ENCODE measurements at regions not wholly inside any gene's neighbourhood (a gene's known extent, or its start where the extent isn't known, plus 50 kb on each side); places are given as distances from the start of the nearest gene placed in this dataset.
"Not testable (repeated sequence)": the region's sequence is repeated elsewhere in the genome, so short reads cannot be mapped to it uniquely, and the experiment has no call there.

DNA sequence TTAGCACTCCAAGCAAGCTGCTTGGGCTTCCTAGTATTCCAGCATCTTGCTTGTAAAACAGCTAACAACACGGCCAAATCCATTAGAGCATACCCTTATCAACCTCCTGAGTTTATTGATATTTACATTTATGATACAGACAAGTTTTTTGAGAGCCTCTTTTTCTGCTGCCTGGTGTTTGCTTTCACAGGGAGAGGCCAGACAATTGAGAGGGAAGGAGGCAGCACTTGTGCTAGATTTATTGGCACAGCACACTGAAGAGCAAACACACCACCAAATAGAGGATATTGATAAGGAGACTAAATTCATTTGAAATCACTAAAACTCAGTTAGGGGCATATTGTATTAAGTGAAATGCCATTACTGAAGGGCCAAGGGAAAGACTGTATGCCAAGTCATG lies 1142.3 kb upstream of the FANCL start:
- DNase-seq = no peak

DNA sequence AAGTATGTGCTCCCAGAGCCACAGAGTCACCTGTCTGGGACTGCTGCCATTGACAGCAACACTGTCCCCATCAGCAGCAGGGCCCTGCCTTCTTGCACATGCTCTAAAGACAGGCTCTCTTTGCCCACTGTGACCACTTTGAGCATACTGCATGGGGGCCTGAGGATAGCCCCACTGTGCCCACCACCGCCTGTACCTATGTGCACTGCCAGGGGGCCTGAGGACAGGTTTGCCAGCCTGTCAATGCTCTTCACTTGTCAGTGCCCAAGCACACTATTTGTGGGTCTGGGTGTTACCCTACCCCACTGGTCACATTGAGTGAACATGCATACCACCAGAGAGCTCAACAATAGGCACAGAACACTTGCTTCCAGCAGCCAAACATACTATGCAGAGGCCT lies 1137.0 kb upstream of the FANCL start:
- DNase-seq = no peak

DNA sequence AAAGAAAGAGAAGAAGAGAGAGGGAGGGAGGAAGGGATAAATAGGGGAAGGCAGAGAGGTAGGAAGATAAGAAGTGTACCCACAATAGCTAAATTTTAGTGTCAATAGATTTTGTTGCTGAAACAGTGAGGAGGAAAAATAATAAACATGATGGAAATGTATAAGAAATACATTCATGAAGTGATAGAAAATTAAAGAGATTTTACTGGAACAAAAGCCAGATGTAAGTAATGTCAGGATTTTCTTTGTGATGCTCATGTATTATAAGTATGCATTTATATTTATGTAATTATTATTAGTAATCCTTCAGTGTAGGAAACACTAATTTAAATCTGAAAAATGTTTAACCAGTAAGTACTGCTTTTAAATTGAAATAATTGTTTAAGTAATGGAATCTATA lies 1125.2 kb upstream of the FANCL start:
- DNase-seq = no peak

DNA sequence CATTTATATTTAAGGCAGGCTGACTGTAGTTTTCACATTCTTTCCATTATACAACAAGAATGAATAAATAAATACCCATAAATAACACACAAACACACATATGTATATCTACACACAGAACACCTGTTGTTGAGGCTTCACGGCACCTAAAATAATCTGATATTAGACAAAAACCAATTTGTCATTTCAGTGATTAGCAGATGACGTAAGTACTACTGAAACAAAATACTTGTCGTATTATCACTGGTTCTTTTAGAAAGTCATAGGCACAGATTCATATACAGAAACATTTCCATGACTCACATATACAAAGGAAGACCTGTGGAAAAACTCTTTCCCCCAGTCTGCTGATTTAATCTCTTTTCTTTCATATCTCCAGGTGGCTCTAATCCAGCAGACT lies 1113.4 kb upstream of the FANCL start:
- DNase-seq = no peak

DNA sequence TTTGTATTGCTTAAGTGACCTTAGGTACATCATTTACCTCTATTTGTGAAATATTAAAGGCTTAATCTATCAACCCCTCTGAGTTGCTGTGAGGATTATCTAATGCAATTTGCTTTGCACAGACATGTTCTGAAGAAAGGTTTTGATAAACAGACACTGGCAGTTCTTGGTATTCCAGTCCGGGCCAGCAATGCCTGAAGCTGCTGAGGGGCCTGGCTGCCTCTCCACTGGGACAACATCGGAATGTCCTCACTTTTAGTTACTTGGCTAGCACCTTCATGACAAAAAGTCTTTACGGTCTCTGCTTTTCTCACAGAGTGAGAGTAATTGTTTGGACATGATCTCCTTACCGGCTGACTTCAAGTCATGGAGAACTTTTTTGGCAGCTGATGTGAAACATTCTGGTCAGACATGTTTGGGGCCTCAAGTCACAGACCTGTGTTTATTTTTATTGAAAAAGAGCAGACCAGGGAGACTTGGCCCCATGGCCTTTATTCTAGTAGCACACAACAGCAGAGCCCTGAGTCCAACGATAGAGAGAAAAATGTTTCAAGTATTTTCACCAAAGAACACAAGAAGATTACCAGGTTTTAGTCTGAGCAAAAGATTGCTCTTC lies 1112.3 kb upstream of the FANCL start:
- no peak for DNase-seq

DNA sequence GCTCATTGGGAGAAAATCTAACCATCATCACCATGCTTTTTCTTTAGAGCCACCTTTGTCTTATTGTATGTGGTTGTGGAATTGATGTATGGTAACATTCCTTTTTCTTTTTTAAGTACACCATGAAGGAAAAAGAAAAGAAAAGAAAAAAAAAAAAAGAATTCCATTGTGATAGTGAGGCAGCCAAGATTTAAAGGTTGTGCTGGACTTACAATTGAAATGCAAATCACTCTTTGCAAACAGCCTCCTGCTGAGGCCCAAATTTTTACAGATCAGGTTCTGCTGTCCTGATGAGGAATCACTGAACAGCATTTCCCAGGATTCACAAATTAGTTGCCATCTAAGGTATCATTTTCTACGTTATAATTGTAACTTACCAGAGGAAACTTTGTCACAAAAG lies 1101.0 kb upstream of the FANCL start:
- no peak for DNase-seq

DNA sequence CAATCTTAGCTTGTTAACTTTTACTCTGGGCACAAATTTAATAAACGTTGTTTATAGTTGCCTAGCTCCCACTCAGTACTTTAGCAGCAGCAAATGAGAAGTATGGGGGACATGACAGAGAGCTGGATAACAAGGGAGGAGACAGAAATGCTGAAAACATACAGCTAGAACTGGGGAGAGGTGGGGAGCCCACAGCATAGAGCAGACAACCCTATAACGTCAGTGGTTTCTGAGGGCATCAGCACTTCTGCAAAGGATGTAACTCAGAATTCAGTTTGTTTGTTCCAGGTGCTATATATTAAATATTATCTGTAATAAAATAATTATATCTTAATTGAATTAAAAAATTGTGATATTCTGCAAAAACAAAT lies 1098.7 kb upstream of the FANCL start:
- DNase-seq = no peak

DNA sequence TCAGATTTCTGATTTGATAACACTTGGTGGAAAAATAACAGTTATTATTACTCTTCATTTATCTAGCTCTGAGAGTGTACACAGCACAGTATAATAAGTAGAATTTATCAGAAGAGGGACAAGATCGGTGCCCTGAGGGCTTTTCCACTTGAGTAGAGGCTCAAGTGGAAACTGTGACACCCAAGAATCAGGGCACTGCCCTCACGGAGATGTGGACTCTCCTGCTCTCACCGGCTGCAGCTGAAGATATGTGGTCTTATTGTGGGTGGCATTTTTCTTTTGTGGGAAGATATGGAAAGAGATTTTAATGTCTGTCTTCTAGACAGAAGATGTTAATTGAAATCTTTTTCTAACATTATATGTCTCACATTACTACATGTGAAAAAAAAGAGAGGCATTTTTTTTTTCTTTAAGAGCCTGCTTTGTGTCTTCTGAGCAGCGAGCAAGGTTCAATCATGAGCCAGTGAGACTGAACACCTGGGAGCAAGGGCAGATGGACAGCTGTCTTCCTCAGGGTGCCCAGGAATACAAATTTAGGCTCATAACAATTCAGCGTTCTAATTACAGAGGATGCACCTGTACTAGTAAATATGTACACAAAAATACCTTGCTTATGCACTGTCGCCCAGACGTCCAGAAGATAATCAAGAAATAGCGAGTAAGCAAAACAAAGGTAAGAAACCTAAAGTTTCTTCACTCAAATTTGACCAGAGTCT lies 1098.2 kb upstream of the FANCL start:
- DNase-seq = no peak

DNA sequence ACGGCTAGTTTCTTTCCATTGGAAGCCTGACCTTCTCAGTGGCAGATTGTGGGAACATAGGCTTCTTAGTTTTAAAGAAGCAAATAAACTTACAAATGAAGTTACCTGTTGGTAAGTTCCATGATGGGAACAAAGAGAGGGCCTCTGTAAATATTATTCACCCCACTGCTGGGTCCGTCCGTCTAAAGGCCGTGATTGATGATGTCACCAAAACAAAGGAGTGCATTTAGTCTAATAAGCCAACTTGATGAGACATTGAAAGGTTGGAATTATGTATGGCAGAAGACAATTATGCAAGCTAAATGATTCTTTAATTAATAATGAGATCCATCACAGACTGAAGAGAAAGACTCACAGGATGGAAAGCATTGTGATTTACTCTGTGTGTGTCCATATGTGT lies 1091.9 kb upstream of the FANCL start:
- DNase-seq = no peak

DNA sequence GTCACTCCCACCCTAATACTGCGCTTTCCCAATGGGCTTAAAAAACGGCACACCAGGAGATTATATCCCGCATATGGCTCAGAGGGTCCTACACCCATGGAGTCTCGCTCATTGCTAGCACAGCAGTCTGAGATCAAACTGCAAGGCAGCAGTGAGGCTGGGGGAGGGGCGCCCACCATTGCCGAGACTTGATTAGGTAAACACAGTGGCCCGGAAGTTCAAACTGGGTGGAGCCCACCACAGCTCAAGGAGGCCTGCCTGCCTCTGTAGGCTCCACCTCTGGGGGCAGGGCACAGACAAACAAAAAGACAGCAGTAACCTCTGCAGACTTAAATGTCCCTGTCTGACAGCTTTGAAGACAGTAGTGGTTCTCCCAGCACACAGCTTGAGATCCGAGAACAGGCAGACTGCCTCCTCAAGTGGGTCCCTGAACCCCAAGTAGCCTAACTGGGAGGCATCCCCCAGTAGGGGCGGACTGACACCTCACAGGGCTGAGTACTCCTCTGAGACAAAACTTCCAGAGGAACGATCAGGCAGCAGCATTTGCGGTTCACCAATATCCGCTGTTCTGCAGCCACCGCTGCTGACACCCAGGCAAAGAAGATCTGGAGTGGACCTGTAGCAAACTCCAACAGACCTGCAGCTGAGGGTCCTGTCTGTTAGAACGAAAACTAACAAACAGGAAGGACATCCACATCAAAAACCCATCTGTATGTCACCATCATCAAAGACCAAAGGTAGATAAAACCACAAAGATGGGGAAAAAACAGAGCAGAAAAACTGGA lies 1085.6 kb upstream of the FANCL start:
- not testable (repeated sequence) for DNase-seq

DNA sequence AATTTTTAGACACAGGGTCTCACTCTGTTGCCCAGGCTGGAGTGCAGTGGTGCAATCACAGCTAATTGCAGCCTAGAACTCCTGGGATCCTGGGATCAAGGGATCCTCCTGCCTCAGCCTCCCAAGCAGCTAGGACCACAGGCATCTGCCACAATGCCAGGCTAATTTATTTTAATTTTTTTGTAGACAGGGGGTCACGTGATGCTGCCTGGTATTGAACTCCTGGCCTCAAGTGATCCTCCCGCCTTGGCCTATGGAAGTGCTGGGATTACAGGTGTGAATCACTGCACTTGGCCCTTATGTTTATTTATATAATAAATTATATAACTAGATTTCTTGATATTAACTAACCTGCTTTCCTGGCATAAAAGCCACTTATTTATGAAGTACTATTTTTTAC lies 1081.7 kb upstream of the FANCL start:
- no peak for DNase-seq

DNA sequence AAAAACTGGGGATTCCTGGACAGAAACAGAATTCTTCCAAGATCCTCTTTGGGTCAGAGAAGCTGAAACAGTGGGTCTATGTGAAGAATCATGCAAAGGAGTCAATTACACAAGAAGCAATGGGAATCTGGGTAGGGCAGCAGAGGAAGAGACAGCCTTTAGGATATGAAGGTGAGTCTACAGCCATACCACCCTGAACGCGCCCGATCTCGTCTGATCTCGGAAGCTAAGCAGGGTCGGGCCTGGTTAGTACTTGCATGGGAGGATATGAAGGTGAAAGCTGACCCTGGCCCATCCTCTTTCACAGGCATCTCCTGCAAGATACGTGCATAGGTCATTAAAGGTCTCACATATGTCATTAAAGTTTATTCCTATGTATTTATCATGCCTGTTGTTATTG lies 1080.9 kb upstream of the FANCL start:
- DNase-seq = no peak

DNA sequence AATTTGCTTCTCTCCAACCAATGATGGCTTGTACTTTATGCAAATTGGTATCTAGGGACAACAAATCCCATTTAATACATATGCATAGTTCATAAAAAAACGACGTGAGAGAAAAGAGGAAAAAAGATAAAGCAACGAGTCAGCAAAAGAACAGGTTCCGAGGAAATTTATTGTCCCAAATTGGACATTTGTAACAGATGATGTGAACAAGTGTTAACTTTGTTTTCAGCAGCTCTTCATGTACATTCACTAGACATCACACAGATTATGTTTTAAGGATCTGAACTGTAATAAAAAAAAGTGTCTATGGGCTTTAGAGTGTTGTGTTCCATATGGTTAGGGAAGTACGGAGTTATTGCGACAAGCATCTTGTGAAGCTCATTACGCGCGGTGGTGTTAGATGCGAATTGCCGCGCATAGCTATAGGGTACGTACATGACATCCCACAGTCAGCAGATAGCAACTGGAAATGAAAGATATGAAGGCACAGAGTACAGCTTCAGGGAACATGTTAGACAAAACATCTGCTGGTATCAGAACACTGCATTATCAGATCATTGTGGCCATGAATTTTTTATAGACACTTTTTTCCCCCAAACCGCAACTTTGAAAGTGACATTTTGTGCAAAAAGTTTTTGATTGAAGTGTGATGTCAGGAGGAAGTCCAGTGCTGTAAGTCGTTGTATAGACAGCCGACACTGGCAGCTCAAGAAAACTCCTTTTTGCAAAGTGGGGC lies 1073.1 kb upstream of the FANCL start:
- DNase-seq = no peak

DNA sequence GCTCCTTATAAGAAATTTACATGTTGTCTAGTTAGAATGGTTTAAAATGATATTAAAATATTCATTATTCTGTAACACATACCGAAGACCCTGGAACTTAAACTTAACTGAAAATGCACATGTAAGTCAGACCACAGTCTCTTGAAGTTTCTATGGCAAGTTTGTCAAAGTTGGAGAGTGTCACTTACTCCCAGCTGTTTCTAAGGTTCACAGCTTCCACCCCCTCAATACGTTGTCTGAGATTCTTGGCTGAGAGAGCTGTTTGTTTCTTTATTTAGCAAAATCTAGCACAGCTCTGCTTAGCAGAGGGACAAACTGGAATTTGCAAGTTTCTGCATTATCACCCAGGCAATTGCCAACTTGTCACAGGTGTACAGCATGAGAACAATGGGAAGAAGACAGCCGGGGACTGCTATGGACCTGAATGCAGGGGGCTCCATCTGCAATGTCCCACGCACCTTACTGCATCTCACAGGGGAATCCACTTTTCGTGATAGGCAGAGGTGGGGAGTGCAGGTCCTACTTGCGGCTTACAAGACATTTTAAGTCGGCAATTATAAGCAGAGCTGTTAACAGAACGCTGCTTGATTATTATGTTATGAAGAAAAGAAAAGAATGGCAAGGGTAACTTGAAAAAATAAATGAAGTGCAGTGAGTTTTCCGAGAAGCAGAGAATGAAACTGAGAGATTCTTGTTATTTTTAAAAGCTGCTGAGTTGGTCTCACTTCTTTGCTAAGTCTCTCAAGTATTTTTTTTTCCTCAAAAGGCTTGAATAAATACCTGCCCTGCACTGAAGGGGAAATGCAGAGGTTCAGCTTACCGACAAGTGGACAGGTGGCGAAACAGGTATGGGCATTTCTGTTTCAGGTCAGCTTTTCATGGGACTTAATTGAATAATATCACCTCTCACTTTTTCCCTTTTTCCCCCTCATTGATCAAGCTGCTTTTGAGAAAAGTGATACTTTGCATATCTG lies 1072.1 kb upstream of the FANCL start:
- DNase-seq = no peak

DNA sequence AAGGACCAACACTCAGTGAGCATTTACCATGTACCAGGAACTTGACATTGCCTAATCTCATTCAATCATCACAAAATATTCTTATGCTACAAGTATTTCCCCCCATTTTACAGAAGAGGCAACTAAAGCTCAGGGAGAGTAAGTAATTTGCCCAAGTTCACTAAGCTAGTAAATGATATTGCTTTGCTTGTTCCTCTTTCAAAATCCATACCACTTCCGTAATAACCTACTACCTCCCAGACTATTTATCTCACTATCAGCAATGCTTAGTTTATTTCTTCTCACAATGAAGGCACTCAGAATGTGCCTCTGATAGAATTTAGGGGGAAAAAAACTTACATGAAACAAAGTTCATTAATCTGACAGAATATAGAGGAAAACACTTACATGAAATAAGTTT lies 1070.9 kb upstream of the FANCL start:
- peak in 1 of 2 experiments; percentile 17 for DNase-seq

DNA sequence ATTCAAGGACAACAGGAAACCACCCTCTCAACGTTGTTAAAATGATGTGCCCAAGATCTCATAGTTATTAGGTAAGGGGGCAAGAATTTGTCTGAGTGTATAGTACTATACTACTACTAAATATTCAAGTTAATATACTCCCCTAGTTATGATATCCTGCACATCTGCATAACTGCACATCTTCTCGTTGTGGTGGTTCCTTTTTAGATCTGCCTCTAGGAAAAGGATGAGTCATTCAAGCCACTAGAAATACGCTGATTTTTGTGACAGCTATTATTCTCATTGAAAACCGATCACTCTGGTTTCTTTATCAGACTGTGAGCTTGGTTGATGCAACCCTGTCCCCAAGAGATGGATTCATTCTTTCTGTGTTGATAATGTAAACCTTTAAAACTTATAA lies 1067.0 kb upstream of the FANCL start:
- peak; percentile 42 to 47 for DNase-seq

DNA sequence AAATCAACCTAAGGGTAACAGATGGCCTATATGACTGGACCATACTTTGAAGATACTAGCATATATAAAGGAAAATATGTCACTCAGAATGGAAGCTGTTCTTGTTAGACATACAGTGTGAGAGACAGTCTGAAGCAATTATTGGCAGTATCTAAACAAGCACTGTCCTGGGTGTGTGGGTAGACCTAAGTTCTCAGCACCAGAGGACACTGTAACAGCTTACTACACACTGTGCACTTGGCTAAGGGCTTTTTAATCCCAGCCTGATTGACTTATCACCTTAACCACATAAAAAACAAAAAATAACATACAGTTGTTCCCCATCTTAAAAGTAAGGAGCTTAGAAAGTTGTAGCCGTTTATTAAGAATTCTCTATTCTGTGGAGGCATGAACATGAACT lies 1066.1 kb upstream of the FANCL start:
- DNase-seq = no peak

DNA sequence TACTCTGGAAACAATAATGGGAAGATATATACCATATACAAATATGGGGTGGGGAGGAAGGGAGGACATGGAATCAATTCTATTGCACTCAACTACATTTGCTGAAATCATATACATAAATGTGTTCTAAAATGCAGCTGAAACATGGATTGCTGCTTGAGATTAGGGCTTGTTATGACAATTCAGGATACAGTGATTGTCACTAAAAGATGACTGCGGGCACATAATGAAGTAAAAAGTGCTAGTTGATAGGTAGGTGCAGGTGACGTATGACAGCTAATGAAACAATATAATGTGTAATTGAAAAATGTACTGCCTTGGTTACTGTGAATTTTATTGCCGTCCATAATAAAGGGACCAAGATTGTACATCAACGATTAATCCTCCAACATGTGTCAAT lies 1062.1 kb upstream of the FANCL start:
- no peak for DNase-seq

DNA sequence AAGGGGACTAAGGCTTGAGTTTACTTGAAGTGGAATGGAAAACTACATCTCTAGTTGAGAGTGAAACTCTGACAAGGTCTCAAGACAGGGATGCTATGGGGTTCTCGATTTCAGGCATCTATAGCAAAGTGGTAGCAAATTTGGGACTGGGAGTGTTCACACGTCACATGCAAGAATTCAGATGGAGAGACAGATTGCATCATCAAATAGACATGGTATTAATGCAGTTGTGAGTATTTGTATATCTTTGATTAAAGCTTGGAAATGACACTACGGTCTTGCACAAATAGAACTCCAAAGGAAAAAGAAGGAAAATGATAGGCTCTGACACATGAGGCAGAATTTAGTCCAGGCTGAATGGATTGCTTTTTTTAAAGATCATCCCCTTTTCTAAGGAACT lies 1061.6 kb upstream of the FANCL start:
- no peak for DNase-seq

DNA sequence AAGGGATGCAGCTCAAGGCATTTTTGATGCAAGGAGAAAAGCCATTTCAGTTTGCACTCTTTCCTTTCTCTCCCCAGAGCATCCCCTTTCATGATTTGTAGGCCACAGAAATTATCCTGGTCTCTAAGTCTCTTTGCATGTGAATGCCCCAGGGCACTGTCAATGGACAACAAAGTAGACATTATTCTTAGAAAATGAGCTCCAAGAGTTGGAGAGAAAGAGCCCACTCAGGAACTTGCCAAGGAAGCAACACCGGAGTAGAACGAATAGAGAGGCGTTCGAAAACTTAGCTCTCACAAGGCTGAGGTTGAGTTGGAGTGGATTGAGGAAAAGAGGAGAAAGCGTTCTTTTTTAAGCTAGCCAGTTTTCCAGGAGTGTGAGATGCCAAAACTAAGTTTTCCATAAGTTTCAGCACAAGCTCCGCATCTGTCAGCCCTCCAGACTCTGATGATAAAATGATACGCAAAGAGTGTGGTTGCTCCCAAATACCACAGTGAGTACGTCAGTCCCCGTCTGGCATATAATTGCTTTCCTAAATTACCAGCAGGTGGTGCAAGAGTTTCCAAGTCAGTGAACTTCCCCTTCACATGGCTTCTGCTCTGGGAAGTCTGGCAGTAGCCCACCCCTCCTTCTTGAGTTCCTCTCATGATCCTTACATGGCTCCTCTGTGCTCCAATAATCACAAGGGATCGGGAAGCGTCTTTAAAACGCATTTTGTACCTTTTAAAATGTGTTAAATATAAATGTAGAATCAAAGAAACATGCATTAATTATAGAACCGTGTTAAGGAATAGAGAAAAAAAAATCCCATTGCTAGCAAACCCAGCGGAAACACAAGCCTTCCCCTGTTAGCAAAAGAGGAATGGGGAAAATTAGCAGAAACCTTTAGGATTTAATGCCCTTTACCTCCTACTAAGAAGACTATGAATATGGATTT lies 1060.6 kb upstream of the FANCL start:
- peak; percentile 85 to 86 for DNase-seq

DNA sequence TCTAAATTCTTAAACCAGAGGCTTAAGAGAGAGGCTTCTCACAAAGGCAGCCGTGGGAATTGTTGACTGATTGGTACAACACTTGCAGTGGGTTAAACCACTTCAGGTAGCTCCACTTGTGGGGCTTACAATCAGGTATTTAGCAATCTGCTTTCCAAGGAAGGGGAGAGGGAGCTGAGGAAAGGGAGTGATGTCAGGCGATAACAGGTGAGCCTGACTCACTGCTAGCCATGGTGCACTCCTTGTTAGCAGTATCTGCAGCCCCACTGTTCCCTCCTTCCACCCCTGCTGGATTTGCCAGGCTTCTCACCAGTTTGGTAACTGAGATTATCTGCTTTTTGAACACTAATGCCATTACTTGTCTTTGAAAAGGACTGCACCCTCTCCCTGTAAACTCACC lies 1056.7 kb upstream of the FANCL start:
- no peak for DNase-seq

All from Kasumi-1 (cell line).